WI38 (cell line): ENCODE measurements at regions not wholly inside any gene's neighbourhood (a gene's known extent, or its start where the extent isn't known, plus 50 kb on each side); places are given as distances from the start of the nearest gene placed in this dataset.

Experiments used
- H3K4me3 ChIP-seq: 2 replicates; pipeline ENCODE4 v1.5.1; 2011; ENCODE audit warnings: low read depth, mild to moderate bottlenecking, control low read depth, low read length
- CTCF ChIP-seq: IDR thresholded peaks from 2 replicates; pipeline ENCODE4 v1.5.1; 2012; ENCODE audit warnings: low read depth, mild to moderate bottlenecking, control low read depth, low read length

GRCh38 chr7:109956916-109957315, 1134.0 kb upstream of the LRRN3 start:
- H3K4me3 ChIP-seq: no peak overlapping the region
- TF ChIP-seq CTCF: no peak

GRCh38 chr7:109963741-109964140, 1127.2 kb upstream of the LRRN3 start:
- TF ChIP-seq CTCF: no peak
- no peak overlapping the region for H3K4me3 ChIP-seq

GRCh38 chr7:109964780-109965179, 1126.1 kb upstream of the LRRN3 start:
- no peak for TF ChIP-seq CTCF

GRCh38 chr7:109967406-109967805, 1123.5 kb upstream of the LRRN3 start:
- no peak for TF ChIP-seq CTCF
- H3K4me3 ChIP-seq: no peak overlapping the region

More at GRCh38 chr7:109964780-109965179, 1126.1 kb upstream of the LRRN3 start:
- H3K4me3 ChIP-seq: no peak overlapping the region

- no peak for TF ChIP-seq CTCF
- no peak overlapping the region for H3K4me3 ChIP-seq
Measured at GRCh38 chr7:109983618-109984017, 1107.3 kb upstream of the LRRN3 start.

- no peak overlapping the region for H3K4me3 ChIP-seq
- no peak for TF ChIP-seq CTCF
Measured at GRCh38 chr7:109984729-109985128, 1106.2 kb upstream of the LRRN3 start.

- H3K4me3 ChIP-seq: no peak overlapping the region
- no peak for TF ChIP-seq CTCF
Measured at GRCh38 chr7:109986701-109987100, 1104.2 kb upstream of the LRRN3 start.
